ENCODE measurements at regions not wholly inside any gene's neighbourhood (a gene's known extent, or its start where the extent isn't known, plus 50 kb on each side); places are given as distances from the start of the nearest gene placed in this dataset.
"Not testable (repeated sequence)": the region's sequence is repeated elsewhere in the genome, so short reads cannot be mapped to it uniquely, and the experiment has no call there.

DNA sequence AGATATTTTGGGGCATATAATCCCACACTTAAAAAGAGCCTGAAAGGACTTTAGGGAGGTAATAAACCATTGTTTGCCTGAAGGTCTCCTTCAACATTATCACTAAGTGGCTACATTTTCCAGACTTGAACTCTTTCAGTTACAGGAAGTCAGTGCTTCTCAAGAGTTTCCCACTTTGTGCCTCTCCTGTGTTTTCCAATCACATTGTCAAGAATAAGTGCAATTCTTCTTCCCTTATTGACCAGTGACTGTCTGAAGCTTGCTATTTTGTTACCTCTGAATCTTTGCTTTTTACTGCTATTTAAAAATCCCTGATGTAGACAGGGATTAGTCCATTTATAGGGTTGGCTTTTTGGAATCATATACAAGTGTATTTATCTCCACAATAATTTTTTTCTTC, 346.7 kb upstream of the ANKRD30A start:
- Mint-ChIP-seq H3K27ac (no peak overlapping the region), H3K4me1 (ENCODE audit: low read depth) (no peaks in the 10 kb centered on the region), H3K36me3 (ENCODE audit: insufficient read depth in 2 of 2) (no peaks in the 10 kb centered on the region), H3K4me3 (no peak overlapping the region), H3K9me3 (peaks cover 4 to 9% of the 10 kb centered on the region in 2 donors), H3K27me3 (ENCODE audit: low read depth) (no peaks in the 10 kb centered on the region)
- no peak for ATAC-seq (replicated peaks in 1 of 2)
- DNase-seq, result no peak

DNA sequence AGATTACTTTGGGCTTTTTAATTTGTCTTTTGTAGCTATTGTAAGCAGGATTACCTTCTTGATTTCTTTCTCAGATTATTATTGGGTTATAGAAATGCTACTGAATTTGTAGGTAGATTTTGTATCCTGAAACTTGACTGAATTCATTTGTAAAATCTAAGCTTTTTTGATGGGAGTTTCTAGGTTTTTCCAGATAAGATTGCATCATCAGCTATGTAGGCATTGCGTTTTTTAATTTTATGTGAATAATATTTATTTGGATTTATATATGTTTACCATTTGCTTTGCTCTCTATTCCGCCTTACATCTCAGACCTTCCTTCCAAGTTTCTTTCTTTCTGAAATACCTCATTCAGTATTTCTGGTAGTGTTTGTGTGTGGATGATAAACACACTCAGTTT, 351.7 kb upstream of the ANKRD30A start:
- Mint-ChIP-seq H3K4me3 (no peak overlapping the region), H3K4me1 (ENCODE audit: low read depth) (no peaks in the 10 kb centered on the region), H3K36me3 (ENCODE audit: insufficient read depth in 2 of 2) (no peaks in the 10 kb centered on the region), H3K27ac (no peak overlapping the region), H3K9me3 (peaks cover 4 to 9% of the 10 kb centered on the region in 2 donors), H3K27me3 (ENCODE audit: low read depth) (no peaks in the 10 kb centered on the region)
- ATAC-seq (replicated peaks in 1 of 2), result no peak
- no peak for DNase-seq

DNA sequence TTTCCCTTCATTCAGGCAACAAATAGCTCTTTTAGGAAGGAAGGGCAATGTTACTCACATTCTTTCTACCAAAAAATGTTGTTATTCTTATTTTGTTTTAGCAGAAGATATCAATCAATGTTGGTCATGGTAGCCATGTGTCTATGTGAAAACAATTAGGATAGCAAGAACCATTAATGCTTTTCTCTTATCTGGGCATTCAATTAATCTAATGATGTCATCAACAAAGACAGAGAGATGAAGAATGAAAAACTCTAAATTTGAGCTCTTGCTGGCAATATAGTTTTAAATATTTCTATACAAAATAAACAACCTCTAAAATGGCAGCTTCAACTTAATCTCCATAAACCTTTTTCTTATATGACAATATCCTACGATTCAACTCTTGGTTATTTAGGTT, 353.7 kb upstream of the ANKRD30A start:
- Mint-ChIP-seq H3K9me3 (peaks cover 1 to 4% of the 10 kb centered on the region in 2 donors), H3K27ac (no peak overlapping the region), H3K4me3 (no peak overlapping the region), H3K27me3 (ENCODE audit: low read depth) (no peaks in the 10 kb centered on the region), H3K4me1 (ENCODE audit: low read depth) (no peaks in the 10 kb centered on the region), H3K36me3 (ENCODE audit: insufficient read depth in 2 of 2) (no peaks in the 10 kb centered on the region)
- ATAC-seq (replicated peaks in 1 of 2) (no peak), DNase-seq (no peak)

DNA sequence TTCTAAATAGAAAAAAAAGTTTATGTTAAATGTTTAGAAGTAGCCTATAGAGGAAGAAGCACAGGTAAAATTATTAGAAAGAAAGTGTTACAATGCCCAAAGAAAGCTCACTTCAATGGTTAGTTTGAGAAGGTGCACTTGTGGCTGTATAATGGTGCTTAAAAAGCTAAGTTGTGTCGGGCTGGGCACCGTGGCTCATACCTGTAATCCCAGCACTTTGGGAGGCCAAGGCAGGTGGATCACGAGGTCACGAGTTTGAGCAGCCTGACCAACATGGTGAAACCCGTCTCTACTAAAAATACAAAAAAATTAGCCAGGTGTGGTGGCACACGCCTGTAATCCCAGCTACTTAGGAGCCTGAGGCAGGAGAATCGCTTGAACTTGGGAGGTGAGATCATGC, 355.7 kb upstream of the ANKRD30A start:
- DNase-seq; ATAC-seq (replicated peaks in 1 of 2); H3K27ac Mint-ChIP-seq; H3K4me1 Mint-ChIP-seq (ENCODE audit: low read depth); H3K36me3 Mint-ChIP-seq (ENCODE audit: insufficient read depth in 2 of 2); H3K4me3 Mint-ChIP-seq; H3K27me3 Mint-ChIP-seq (ENCODE audit: low read depth); H3K9me3 Mint-ChIP-seq: not testable (repeated sequence)

DNA sequence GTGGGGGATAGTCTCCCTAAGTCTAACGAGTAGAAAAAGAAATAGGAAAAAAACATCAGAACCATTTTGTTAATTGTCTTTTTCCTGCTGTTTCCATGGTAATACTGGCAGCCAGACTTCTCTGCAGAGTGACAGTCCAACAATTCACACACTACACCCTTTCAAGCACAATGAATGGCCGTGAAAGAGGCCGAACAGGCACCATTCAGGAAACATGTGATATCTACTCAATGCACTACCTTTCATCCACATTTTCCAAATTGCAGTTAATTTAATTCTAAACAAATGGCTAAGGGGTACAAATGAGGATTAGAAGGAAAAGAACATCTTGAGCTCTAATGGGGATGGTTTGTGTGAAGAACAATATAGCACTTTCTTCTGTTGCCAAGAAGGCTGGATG, 358.5 kb upstream of the ANKRD30A start:
- DNase-seq, result no peak
- Mint-ChIP-seq H3K4me3 (no peak overlapping the region), H3K4me1 (ENCODE audit: low read depth) (no peaks in the 10 kb centered on the region), H3K27ac (no peak overlapping the region), H3K27me3 (ENCODE audit: low read depth) (no peaks in the 10 kb centered on the region), H3K36me3 (ENCODE audit: insufficient read depth in 2 of 2) (no peaks in the 10 kb centered on the region), H3K9me3 (no peaks in the 10 kb centered on the region)
- no peak for ATAC-seq (replicated peaks in 1 of 2)

DNA sequence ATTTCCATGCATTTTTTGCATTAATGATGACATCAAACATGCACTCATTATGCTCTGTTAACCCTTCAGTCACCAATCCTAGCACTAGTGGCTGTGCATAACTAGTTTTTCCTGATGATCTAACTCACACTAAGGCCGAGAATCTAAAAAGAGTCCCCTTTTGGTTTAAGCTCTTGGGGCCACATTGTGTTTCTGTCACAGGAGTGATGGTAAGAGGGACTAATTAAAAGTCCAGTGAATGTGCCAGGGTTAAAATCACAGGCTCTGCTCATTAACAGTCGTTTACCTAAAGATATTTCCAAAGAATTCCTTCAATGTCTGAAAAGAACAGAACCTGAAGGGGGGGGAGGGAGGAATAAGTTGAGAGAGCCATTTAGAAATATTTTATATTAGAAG, 359.0 kb upstream of the ANKRD30A start:
- Mint-ChIP-seq H3K4me1 (ENCODE audit: low read depth) (no peaks in the 10 kb centered on the region), H3K36me3 (ENCODE audit: insufficient read depth in 2 of 2) (no peaks in the 10 kb centered on the region), H3K9me3 (no peaks in the 10 kb centered on the region), H3K27ac (no peak overlapping the region), H3K4me3 (no peak overlapping the region), H3K27me3 (ENCODE audit: low read depth) (no peaks in the 10 kb centered on the region)
- DNase-seq (no peak), ATAC-seq (replicated peaks in 1 of 2) (no peak)

DNA sequence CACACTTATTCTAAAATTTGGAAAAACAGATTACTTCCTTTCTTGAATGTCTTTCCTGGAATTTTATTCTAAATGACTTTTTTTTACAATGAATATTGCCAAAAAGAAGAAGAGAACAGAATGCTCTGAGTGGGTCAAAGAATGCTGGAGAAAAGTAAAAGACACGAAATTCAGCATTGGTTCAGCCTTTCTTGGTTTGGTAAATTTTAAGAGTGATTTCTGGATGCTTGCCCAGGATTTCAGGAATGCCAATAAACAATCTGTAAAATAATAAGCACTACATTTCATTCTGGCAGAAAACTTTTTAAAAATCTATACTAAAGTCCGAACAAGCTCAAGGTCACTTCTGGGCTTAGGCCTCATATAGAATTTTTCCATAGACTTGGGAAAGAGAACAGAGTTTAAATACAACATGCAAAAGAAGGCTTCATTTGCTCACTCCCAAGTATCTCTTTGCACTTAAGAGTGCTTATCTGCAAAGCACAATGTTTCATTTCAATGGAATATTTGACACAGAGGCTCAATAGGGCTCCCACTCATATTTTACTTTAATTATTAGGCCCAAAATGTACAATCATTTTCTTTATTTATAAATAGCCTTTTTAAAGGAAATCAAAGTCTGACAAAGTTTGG, 359.5 kb upstream of the ANKRD30A start:
- ATAC-seq (replicated peaks in 1 of 2), result no peak
- DNase-seq, result no peak
- H3K4me3 Mint-ChIP-seq, result no peak overlapping the region
- no peaks in the 10 kb centered on the region for H3K27me3 Mint-ChIP-seq (ENCODE audit: low read depth)
- H3K36me3 Mint-ChIP-seq (ENCODE audit: insufficient read depth in 2 of 2), result no peaks in the 10 kb centered on the region
- no peak overlapping the region for H3K27ac Mint-ChIP-seq
- no peaks in the 10 kb centered on the region for H3K4me1 Mint-ChIP-seq (ENCODE audit: low read depth)
- H3K9me3 Mint-ChIP-seq, result no peaks in the 10 kb centered on the region

DNA sequence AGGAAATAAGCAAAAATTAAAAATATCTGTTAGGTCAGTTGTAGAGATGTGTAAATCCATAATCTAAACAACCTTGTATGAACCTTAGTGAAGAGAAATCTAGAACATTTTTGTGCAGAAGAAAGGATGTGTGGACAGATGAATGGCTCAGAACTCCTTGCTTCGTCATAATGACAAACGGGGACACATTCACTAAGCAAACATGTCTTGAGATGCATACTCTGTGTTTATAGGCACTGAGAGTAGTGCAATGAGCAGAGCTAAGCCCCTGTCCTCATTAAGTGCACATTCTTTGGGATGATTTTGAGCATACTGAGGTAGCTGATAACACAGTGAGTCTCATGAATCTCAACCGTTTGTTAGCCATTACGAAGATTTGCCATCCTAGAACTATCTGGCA, 360.6 kb upstream of the ANKRD30A start:
- no peaks in the 10 kb centered on the region for H3K27me3 Mint-ChIP-seq (ENCODE audit: low read depth)
- H3K36me3 Mint-ChIP-seq (ENCODE audit: insufficient read depth in 2 of 2), result no peaks in the 10 kb centered on the region
- no peak overlapping the region for H3K4me3 Mint-ChIP-seq
- ATAC-seq (replicated peaks in 1 of 2), result no peak
- H3K27ac Mint-ChIP-seq, result no peak overlapping the region
- no peaks in the 10 kb centered on the region for H3K9me3 Mint-ChIP-seq
- H3K4me1 Mint-ChIP-seq (ENCODE audit: low read depth), result no peaks in the 10 kb centered on the region
- DNase-seq, result no peak

DNA sequence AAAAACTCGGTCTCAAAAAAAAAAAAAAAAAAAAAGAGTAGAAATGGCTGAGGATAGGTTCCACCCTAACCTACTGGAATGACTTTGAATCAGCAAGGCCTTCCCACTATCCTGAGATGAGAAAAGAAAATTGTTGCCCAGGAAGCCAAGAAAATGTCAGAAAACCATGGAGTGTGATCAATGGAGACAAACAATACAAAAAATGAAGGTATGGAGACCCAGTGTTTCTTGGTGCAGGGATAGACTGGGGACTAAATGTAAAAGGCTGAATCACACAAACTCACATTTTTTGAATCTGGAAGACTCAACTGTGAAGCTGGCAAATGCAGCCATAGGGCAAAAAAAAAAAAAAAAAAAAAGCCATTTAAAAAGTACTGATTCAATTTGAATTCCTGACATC, 364.3 kb upstream of the ANKRD30A start:
- no peak overlapping the region for H3K27ac Mint-ChIP-seq
- H3K9me3 Mint-ChIP-seq, result peaks cover 0 to 1% of the 10 kb centered on the region in 2 donors
- H3K4me1 Mint-ChIP-seq (ENCODE audit: low read depth), result no peaks in the 10 kb centered on the region
- no peak for ATAC-seq (replicated peaks in 1 of 2)
- no peak overlapping the region for H3K4me3 Mint-ChIP-seq
- no peaks in the 10 kb centered on the region for H3K27me3 Mint-ChIP-seq (ENCODE audit: low read depth)
- H3K36me3 Mint-ChIP-seq (ENCODE audit: insufficient read depth in 2 of 2), result no peaks in the 10 kb centered on the region
- DNase-seq, result no peak

DNA sequence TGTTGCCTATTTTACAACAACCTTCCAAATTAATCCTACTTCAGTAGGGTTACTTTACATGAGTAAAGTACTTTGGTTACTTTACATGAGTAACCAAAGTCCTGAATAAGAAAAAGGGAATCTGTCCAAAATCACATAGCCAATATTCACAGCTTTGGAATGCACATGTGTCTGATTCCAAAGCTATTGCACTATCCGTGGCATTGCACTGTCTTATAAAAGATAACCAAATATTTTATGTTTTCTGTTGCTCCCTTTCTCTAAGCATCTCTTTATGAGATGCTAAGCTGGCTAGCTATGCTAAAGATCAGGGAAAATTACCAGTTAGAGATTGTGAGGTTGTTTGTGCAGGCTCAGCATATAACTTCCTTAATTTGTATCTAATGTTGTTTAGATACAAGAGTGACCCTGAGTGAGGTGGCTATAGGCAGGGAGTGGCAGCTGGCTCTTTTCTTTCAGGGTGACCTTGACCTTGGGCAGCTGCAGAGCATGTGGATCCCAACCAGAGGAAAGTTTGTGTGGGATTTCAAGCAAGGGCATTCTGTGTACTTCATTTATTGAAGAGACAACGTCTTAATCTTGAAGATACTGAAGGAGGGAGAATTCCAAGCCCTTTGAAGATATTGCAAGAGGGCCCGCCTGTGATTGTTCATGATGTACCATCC, 366.1 kb upstream of the ANKRD30A start:
- ATAC-seq (replicated peaks in 1 of 2), result no peak
- no peak for DNase-seq
- no peak overlapping the region for H3K4me3 Mint-ChIP-seq
- H3K27me3 Mint-ChIP-seq (ENCODE audit: low read depth), result no peaks in the 10 kb centered on the region
- H3K4me1 Mint-ChIP-seq (ENCODE audit: low read depth), result no peaks in the 10 kb centered on the region
- peaks cover 0 to 4% of the 10 kb centered on the region in 2 donors for H3K9me3 Mint-ChIP-seq
- H3K27ac Mint-ChIP-seq, result no peak overlapping the region
- H3K36me3 Mint-ChIP-seq (ENCODE audit: insufficient read depth in 2 of 2), result no peaks in the 10 kb centered on the region

DNA sequence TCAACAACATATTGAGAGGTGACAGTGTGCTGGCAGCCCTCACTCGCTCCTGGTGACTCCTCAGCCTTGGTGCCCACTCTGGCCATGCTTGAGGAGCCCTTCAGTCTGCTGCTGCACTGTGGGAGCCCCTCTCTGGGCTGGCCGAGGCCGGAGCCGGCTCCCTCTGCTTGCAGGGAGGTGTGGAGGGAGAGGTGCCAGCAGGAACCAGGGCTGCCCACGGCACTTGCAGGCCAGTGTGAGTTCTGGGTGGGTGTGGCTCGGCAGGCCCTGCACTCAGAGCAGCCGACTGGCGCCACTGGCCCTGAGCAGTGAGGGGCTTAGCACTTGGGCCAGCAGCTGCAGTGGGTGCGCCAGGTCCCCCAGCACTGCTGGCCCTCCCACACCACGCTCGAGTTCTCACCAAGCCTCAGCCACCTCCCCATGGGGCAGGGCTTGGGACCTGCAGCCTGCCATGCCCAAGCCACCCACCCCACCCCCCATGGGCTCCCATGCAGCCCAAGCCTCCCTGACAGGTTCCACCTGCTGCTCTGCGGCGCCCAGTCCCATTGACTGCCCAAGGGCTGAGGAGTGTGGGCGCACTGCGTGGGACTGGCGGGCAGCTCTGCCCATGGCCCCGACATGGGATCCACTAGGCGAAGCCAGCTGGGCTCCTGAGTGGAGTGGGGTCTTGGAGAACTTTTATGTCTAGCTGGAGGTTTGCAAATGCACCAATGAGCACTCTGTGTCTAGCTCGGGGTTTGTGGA, 377.1 kb upstream of the ANKRD30A start:
- Mint-ChIP-seq H3K4me1 (ENCODE audit: low read depth) (no peaks in the 10 kb centered on the region), H3K9me3 (peaks cover 1 to 2% of the 10 kb centered on the region in 2 donors), H3K4me3 (no peak overlapping the region), H3K27me3 (ENCODE audit: low read depth) (no peaks in the 10 kb centered on the region), H3K27ac (no peak overlapping the region), H3K36me3 (ENCODE audit: insufficient read depth in 2 of 2) (no peaks in the 10 kb centered on the region)
- DNase-seq (no peak), ATAC-seq (replicated peaks in 1 of 2) (no peak)

DNA sequence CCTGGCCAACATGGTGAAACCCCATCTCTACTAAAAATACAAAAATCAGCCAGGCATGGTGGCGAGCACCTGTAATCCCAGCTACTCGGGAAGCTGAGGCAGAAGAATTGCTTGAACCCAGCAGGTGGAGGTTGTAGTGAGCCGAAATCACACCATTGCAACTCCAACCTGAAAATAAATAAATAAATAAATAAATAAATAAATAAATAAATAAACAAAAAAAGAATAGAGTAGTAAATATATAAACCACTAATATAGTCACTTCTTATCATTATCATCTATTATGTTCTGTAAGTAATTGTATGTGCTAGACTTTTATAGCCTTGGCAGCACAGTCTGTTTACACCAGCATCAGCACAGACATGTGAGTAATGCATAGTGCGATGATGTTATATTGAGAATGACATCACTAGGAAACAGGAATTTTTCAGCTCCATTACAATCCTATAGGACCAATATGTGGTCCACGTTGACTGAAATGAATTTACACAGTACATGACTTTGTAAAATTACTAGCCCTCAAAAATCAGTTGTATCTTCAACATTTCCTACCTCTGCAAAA, 385.4 kb upstream of the ANKRD30A start:
- no peak overlapping the region for H3K4me3 Mint-ChIP-seq
- no peak overlapping the region for H3K27ac Mint-ChIP-seq
- no peaks in the 10 kb centered on the region for H3K27me3 Mint-ChIP-seq (ENCODE audit: low read depth)
- ATAC-seq (replicated peaks in 1 of 2) (no peak), DNase-seq (no peak)
- peaks cover 2% of the 10 kb centered on the region in 2 donors for H3K9me3 Mint-ChIP-seq
- no peaks in the 10 kb centered on the region for H3K4me1 Mint-ChIP-seq (ENCODE audit: low read depth)
- peaks cover 0 to 1% of the 10 kb centered on the region in 2 donors for H3K36me3 Mint-ChIP-seq (ENCODE audit: insufficient read depth in 2 of 2)

DNA sequence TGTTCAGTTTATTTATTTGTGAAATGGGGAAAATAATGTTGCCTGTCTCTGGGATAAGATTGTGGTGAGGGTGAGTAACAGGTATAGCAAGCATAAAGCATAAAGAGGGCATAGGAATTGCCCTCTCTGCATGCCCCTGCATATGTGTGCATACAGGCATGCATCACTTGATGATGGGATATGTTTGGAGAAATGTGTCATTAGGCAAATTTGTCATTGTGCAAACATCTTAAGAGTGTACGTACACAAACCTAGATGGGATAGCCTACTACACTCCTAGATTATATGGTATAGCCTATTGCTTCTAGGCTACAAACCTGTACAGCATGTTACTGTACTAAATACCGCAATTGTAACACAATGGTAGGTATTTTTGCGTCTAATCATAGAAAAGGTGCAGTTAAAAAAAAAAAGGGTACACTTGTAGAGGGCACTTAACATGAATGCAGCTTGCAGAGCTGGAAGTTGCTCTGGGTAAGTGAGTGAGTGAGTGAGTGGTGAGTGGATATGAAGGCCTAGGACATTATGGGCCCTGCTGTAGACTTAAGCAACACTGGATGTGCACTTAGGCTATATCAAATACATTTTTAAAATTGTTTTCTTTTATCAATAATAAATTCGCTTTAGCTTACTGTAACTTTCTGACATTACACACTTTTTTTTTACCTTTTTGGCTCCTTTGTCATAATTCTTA, 386.5 kb upstream of the ANKRD30A start:
- no peaks in the 10 kb centered on the region for H3K4me1 Mint-ChIP-seq (ENCODE audit: low read depth)

More for the DNA sequence above, 386.5 kb upstream of the ANKRD30A start:
- ATAC-seq (replicated peaks in 1 of 2) (no peak), DNase-seq (no peak)
- peaks cover 0 to 1% of the 10 kb centered on the region in 2 donors for H3K36me3 Mint-ChIP-seq (ENCODE audit: insufficient read depth in 2 of 2)
- no peak overlapping the region for H3K27ac Mint-ChIP-seq
- H3K9me3 Mint-ChIP-seq, result peaks cover 2% of the 10 kb centered on the region in 2 donors
- H3K4me3 Mint-ChIP-seq, result no peak overlapping the region
- no peaks in the 10 kb centered on the region for H3K27me3 Mint-ChIP-seq (ENCODE audit: low read depth)
